NCI-H1694 treated with DMSO at 0.1 percent for 48 hours (cell line): ENCODE measurements at regions not wholly inside any gene's neighbourhood (a gene's known extent, or its start where the extent isn't known, plus 50 kb on each side); places are given as distances from the start of the nearest gene placed in this dataset.

Experiments used
- DNase-seq: peaks from one replicate; lab custom pipeline; 2025; lab: John Stamatoyannopoulos, UW

DNA sequence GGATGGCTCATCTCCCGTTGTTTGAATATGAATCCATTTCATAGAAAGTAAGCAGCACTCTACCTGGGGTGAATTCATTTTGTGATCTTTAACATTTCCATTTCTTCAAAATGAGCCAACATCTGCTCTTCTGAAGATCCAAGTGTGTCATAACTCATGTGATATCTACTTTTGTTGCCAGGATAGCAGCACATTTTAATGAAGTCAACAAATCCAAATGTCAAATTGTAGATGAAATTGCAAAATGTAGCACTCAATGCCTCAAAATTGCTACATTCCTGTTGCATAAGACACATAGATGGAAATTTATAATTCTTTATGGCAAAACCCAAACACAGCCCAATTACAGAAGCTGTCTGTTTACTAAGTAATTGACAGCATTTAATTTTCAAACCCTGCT is 360.7 kb downstream of the TMX3 start:
- DNase-seq = no peak

GRCh38 chr18:68342039-68342659 is 372.8 kb downstream of the TMX3 start:
- no peak for DNase-seq

DNA sequence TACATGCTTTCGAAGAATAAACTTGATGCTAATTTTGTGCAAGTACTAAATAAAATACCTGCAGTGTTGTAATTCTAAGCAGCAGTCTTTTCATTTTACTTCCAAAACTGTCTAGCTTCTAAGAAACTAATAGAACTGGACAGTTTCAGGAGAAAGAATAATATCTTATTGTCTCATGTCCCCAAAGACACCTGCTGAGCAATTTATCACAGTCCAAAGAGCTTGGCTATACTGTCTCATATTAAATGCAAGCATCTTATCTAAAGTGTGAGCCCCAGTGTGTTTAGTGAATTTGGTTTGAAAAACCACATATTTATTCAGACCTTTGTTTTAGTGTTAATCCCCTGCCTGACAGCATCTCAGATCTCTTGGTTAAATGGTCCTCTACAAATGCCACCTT is 374.3 kb downstream of the TMX3 start:
- no peak for DNase-seq

DNA sequence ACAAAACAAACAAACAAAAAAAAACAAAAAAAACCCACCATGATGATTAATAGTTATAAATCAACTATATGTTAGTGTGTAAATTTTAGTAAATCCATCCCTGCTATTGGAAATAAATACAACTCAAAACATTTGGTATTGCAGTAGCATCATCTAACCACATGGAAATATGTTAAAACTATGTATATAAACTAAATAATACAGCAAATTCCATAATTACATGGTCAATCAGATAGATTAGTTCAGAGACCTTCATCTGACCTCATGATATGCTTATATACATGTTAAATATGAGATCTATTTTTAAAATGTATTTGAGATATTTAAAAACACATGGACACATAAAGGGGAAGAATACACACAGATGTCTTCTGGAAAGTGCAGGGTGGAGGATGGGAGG is 384.2 kb downstream of the TMX3 start:
- no peak for DNase-seq

GRCh38 chr18:68323921-68324320 is 391.0 kb downstream of the TMX3 start:
- no peak for DNase-seq

- no peak for DNase-seq
Measured at GRCh38 chr18:68316636-68317035, 398.3 kb downstream of the TMX3 start.

GRCh38 chr18:68314403-68314802 is 400.5 kb downstream of the TMX3 start:
- no peak for DNase-seq

DNA sequence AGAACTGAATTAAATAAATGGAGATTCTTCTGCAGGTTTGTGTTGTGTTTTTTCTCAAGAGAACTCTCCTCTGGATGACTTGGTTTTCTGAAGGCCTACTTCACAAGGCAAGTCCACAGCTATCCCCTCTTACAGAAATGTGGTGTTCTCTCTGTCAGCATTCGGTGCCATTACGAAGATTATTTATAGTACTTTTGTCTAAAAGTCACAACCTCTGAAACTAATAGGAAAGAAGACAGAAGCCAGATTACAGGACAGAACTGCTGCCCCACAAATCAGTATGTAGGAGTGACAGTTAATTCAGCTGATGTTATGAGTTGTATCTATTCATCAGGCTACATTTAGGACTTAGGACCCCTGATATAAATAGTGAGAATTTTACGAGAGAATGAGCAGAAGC is 413.5 kb downstream of the TMX3 start:
- DNase-seq = no peak

GRCh38 chr18:68299906-68300305 is 415.0 kb downstream of the TMX3 start:
- DNase-seq = no peak

- no peak for DNase-seq
Measured at GRCh38 chr18:68298330-68298729, 416.6 kb downstream of the TMX3 start.

DNA sequence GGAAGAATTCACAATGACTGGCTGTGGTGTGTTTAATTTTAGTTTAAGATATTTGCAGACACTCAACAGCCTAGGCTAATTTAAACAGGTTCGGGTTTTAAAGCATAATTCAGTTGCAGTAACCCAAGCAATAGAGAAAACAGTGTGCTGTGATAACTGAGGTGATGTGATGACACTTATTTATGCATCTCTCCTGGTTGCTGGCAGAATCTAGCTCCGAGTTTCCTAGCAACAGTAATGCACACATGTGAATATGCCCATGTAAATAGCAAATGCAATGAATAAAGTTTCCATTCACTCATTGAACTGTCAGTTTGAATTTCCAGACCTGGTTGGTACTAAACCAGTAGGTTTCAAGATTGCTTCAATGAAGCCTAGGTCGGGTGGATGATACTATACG is 426.5 kb downstream of the TMX3 start:
- no peak for DNase-seq

- no peak for DNase-seq
Measured at GRCh38 chr18:68284236-68284780, 430.6 kb downstream of the TMX3 start.

- DNase-seq = no peak
Measured at GRCh38 chr18:68283834-68284233, 431.1 kb downstream of the TMX3 start.

GRCh38 chr18:68282232-68282631 is 432.7 kb downstream of the TMX3 start:
- no peak for DNase-seq

DNA sequence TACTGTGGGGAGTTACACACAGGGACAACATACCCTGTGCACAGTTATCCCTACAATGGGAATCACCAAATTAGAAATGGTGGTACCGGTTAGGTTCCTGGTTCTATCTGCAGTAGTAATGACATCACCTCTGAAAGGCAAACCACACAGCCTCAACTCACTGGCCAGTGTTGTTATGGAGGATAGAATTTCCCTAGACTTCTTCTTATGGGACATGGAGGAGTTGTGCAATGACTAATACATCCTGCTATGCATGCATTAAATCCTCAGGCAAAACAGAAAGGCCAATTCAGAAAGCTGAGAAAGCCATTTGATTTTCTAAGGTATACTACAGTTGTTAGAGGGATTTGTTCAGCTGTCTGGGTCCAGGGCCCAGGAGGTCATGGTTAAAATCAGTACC is 439.3 kb downstream of the TMX3 start:
- DNase-seq = no peak

DNA sequence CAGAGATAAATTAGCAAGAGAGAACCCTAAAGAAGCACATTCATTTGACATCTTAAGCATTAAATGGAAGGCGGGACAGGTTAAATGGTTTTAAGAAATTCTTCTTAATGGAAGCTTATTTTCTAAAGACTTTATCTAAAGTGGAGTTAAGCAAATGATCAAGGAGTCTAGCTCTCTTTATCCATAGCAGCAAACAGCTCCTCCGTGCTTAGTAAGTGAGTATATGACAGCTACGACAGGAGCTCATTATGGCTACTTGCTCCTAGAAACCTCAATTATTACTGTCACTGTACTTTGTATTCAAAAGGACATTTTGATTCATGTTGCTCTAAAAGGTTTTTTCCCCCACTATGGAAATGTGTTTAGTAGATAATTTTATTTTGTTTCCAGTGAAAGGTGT is 444.9 kb downstream of the TMX3 start:
- DNase-seq = no peak

- DNase-seq = no peak
Measured at GRCh38 chr18:68267583-68267982, 447.3 kb downstream of the TMX3 start.

- DNase-seq = no peak
Measured at GRCh38 chr18:68263481-68263880, 451.4 kb downstream of the TMX3 start.

DNA sequence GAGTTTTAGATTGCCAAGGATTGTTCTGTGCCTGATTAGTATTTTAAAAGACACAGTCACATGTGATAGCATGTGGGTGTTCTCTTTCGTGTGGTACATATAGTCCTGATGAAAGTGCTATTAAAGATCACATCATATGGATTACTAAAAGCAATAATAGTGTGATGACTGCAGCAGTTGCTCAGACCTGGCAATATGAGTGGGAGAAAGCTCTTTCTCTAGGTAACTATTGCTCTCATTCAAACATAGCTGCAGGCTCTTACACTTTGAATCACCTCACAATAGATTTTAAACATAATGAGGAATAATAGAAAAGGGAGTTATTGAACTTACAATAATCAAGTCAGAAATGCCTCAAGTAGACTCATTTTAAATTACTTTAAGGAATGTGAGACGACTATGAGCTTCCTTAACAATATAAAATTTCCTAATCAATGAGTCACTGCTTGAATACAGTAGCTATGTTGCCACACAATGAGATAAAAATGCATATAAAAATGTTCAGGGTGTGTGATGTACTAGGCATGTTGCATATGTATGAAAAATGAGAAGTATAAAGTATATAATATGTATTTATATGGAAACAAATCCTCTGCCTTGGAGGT is 452.1 kb downstream of the TMX3 start:
- DNase-seq = no peak

DNA sequence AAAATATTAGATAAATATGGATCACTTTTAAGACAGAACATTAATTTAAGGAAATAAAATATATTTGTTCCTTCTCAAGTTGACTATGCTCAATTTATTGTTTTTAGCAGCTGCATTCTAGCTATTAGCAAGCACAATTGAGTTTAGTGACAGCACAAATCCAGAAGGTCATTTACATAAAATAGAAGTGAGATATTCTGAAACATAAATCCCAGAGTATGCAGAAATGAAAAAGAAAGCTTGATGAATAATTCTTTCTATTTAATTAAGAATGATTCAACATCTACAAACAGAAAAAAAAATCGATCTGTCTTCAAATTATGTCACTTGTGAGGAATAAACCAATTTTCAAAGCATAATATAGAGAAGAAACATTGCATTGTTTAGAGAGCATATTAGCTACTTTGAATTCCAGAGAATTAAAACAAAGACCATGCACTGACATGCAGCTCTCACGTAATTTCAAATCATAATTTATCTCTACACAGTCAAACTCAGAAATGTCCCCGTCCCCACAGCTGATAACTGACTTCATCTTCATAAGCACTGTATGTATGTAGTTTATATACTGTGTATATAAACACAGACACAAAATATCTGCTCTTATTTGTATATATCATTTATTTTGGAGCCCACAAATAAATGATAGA is 458.4 kb downstream of the TMX3 start:
- no peak for DNase-seq

DNA sequence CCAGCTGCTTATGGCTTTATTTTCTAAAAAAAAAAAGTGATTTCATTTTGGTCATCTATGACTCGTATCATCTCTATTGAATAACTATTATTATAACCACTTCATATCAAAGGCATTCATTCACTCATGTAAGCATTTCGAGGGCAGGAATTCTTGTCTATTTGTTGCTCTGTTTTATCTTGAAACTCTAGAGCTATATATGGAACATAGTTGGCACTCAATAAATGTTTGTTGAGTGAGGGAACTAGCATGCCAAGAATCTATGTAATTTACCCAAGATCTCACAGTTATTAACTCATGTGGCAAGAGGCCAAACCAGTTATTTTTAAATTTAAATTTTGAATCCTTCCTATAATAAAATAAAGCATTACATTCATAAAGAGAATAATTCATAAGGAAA is 470.1 kb downstream of the TMX3 start:
- DNase-seq = no peak

DNA sequence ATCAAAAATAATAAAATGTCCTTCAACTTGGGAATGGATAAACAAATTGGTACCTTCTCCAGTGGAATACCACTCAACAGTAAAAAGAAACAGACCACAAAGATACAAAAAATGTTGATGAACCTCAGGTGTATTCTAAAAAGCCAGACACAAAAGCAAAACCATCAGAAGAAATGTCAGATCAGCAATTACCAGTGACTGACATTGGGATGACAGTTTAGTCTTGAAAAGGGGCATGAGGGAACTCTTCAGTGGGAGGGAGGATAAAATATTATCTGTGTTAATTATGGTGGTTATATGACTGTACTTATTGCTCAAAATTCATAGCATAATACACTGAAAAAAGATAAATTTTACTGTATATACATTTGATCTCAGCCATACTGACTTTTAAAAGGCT is 473.0 kb downstream of the TMX3 start:
- DNase-seq = no peak

DNA sequence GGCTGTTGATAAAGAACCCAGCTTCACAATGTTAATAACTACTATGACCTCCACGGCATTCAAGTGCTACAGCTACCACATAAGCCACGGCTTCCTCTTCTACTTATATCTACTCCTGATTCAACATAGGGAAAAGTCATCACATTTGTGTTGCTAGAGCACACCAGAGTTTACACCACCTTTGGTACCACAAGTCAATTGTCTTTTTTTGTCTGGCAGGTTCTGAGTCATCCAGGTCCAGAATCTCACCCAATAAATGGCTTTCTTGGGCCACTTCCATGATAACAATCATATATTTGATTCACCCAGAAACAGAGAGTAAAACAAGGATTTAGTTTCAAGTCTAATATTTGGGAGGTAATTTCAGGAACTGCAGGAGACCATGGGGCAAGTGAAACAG is 480.2 kb downstream of the TMX3 start:
- DNase-seq = no peak

- DNase-seq = no peak
Measured at GRCh38 chr18:68234131-68234530, 480.8 kb downstream of the TMX3 start.
